ENCODE measurements at regions not wholly inside any gene's neighbourhood (a gene's known extent, or its start where the extent isn't known, plus 50 kb on each side); places are given as distances from the start of the nearest gene placed in this dataset.

DNA sequence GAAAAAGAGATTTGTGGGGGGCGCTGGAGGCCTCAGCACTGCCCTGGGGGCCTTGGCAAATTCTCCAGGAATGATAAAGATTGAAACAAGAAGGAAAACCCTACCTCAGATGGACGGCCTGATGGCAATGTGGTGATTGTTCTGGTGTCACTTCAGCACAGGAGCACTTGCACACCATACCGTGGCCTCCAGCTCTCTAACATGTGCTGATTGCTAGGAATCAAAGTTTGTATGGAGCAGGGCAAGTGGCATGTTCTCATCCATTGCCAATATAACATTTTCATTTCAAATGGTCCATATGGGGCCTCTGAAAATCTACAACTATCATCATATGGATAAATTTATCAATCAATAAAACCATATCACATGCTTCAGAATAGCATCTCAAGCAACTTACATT is 253.0 kb downstream of the DEPDC1B start:
- CTCF ChIA-PET, result no interaction called here
- H2AFZ ChIP-seq, result no peak overlapping the region
- H3K27ac ChIP-seq, result no peak overlapping the region
- no peak for DNase-seq
- intact Hi-C loops (cut with micrococcal nuclease; ENCODE audit: unreplicated experiment), result no loop called here
- no peaks in the 10 kb centered on the region for H3K9me3 ChIP-seq (ENCODE audit: insufficient read depth, low read depth)
- no peaks in the 10 kb centered on the region for H3K79me2 ChIP-seq (ENCODE audit: low read depth)
- H3K36me3 ChIP-seq (ENCODE audit: low read depth), result no peaks in the 10 kb centered on the region
- no peaks in the 10 kb centered on the region for H4K20me1 ChIP-seq (ENCODE audit: insufficient read depth)
- no peak overlapping the region for H3K4me2 ChIP-seq
- POLR2A ChIA-PET (ENCODE audit: unreplicated experiment), result interaction anchor here (0.6 kb wide), 1 partner anchor 77 kb away, joined by 3 read pairs; no protein-coding TSS in a partner anchor
- TF ChIP-seq EZH2 (IDR thresholded peaks at IDR 0.05; ENCODE audit: low read depth), result no peak
- TF ChIP-seq, protein P1, sequence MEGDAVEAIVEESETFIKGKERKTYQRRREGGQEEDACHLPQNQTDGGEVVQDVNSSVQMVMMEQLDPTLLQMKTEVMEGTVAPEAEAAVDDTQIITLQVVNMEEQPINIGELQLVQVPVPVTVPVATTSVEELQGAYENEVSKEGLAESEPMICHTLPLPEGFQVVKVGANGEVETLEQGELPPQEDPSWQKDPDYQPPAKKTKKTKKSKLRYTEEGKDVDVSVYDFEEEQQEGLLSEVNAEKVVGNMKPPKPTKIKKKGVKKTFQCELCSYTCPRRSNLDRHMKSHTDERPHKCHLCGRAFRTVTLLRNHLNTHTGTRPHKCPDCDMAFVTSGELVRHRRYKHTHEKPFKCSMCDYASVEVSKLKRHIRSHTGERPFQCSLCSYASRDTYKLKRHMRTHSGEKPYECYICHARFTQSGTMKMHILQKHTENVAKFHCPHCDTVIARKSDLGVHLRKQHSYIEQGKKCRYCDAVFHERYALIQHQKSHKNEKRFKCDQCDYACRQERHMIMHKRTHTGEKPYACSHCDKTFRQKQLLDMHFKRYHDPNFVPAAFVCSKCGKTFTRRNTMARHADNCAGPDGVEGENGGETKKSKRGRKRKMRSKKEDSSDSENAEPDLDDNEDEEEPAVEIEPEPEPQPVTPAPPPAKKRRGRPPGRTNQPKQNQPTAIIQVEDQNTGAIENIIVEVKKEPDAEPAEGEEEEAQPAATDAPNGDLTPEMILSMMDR (conservative IDR thresholded peaks at IDR 0.05), result no peak
- H3K9me2 ChIP-seq (ENCODE audit: insufficient read depth), result no peaks in the 10 kb centered on the region
- H3K27me3 ChIP-seq (ENCODE audit: insufficient read depth, low read depth), result no peaks in the 10 kb centered on the region
- H3K4me3 ChIP-seq, result no peak overlapping the region
- H3F3A ChIP-seq (ENCODE audit: insufficient read depth, low read depth), result no peaks in the 10 kb centered on the region
- BruUV-seq (replicated peaks), result no TSS peak
- H3K4me1 ChIP-seq (replicated peaks; ENCODE audit: insufficient read depth), result no peaks in the 10 kb centered on the region

DNA sequence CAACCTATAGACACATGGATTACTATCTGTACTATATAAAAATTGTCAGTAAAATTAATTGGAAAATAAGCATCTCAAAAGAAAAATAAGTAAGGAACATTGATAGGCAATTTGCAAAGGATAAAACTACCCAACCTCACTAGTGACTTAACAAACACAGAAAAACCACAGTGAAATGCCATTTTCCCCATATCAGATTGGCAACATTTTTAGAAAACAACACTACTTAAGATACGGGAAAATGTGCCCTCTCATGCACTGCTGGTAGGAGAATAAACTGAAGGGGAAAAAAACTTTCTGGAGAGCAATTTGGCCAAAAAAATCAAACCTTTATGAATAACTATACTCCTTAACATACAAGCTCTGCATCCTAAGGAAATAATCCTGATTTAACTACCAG is 254.0 kb downstream of the DEPDC1B start:
- DNase-seq, result no peak
- ChIA-PET POLR2A (ENCODE audit: unreplicated experiment) (no interaction called here), CTCF (no interaction called here)
- no TSS peak for BruUV-seq (replicated peaks)
- Histone ChIP-seq H2AFZ (no peak overlapping the region), H3K79me2 (ENCODE audit: low read depth) (no peaks in the 10 kb centered on the region), H3K9me3 (ENCODE audit: insufficient read depth, low read depth) (no peaks in the 10 kb centered on the region), H3K4me1 (replicated peaks; ENCODE audit: insufficient read depth) (no peaks in the 10 kb centered on the region), H4K20me1 (ENCODE audit: insufficient read depth) (no peaks in the 10 kb centered on the region), H3F3A (ENCODE audit: insufficient read depth, low read depth) (no peaks in the 10 kb centered on the region), H3K4me3 (no peak overlapping the region), H3K9me2 (ENCODE audit: insufficient read depth) (no peaks in the 10 kb centered on the region), H3K4me2 (no peak overlapping the region), H3K27me3 (ENCODE audit: insufficient read depth, low read depth) (no peaks in the 10 kb centered on the region), H3K36me3 (ENCODE audit: low read depth) (no peaks in the 10 kb centered on the region), H3K27ac (no peak overlapping the region)
- TF ChIP-seq EZH2 (IDR thresholded peaks at IDR 0.05; ENCODE audit: low read depth), result no peak
- TF ChIP-seq, protein P1 (conservative IDR thresholded peaks at IDR 0.05), result no peak
- intact Hi-C loops (cut with micrococcal nuclease; ENCODE audit: unreplicated experiment), result no loop called here

DNA sequence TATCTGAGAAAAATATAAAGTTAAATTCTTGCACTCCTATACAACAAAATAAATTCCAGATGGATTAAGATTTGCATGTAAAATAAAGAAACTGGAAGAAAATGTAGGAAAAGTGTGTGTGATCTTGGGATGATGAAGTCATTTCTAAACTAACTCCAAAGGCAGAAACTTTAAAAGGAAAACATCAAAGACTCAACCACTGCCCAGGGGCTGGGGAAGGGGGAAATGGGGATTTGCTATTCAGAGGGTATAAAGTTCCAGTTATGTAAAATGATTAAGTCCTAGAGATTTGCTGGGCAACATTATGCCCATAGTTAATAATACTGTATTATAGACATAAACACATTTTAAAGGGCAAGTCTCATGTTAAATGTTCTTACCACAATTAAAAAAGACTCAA is 254.5 kb downstream of the DEPDC1B start:
- no peaks in the 10 kb centered on the region for H3K4me1 ChIP-seq (replicated peaks; ENCODE audit: insufficient read depth)
- DNase-seq, result no peak
- ChIA-PET CTCF (no interaction called here), POLR2A (ENCODE audit: unreplicated experiment) (no interaction called here)
- H3K79me2 ChIP-seq (ENCODE audit: low read depth), result no peaks in the 10 kb centered on the region
- intact Hi-C loops (cut with micrococcal nuclease; ENCODE audit: unreplicated experiment), result no loop called here
- no peak overlapping the region for H3K4me2 ChIP-seq
- TF ChIP-seq, protein P1 (conservative IDR thresholded peaks at IDR 0.05), result no peak
- no peak for TF ChIP-seq EZH2 (IDR thresholded peaks at IDR 0.05; ENCODE audit: low read depth)
- H4K20me1 ChIP-seq (ENCODE audit: insufficient read depth), result no peaks in the 10 kb centered on the region
- no peak overlapping the region for H3K27ac ChIP-seq
- H3K27me3 ChIP-seq (ENCODE audit: insufficient read depth, low read depth), result no peaks in the 10 kb centered on the region
- no peaks in the 10 kb centered on the region for H3K9me3 ChIP-seq (ENCODE audit: insufficient read depth, low read depth)
- BruUV-seq (replicated peaks), result no TSS peak
- no peaks in the 10 kb centered on the region for H3K9me2 ChIP-seq (ENCODE audit: insufficient read depth)
- H3K4me3 ChIP-seq, result no peak overlapping the region
- H3F3A ChIP-seq (ENCODE audit: insufficient read depth, low read depth), result no peaks in the 10 kb centered on the region
- no peaks in the 10 kb centered on the region for H3K36me3 ChIP-seq (ENCODE audit: low read depth)
- H2AFZ ChIP-seq, result no peak overlapping the region
